ENCODE measurements at regions not wholly inside any gene's neighbourhood (a gene's known extent, or its start where the extent isn't known, plus 50 kb on each side); places are given as distances from the start of the nearest gene placed in this dataset.

GRCh38 chr1:58975888-58976287 lies 192.0 kb upstream of the JUN start:
- no peak overlapping the region for H3K4me3 ChIP-seq (ENCODE audit: control insufficient read depth in 2 of 3, extremely low read depth in 1 of 3, insufficient read depth in 2 of 3, low read depth in 1 of 3, low read length in 3 of 3)
- TF ChIP-seq CTCF (optimal IDR thresholded peaks at IDR 0.05 in 1 of 3, IDR thresholded peaks at IDR 0.05 in 1 of 3, conservative IDR thresholded peaks at IDR 0.05 in 1 of 3; ENCODE audit: extremely low read depth in 1 of 3, insufficient read depth in 2 of 3, low read length in 3 of 3) (no peak), EZH2 (IDR thresholded peaks at IDR 0.05; ENCODE audit: low read length) (no peak)
- FAIRE-seq (peak; percentile 95), DNase-seq (ENCODE audit: low read depth, low spot score) (peak; percentile 46)
- H3K4me2 ChIP-seq (ENCODE audit: control insufficient read depth, extremely low read depth, insufficient read depth, low read depth, low read length), result peak overlapping the region; percentile 39
- dilution Hi-C loops (cut with MboI; ENCODE audit: extremely low pct_ligation_motif_present, low sequenced_read_pairs), result no loop called here
- no peak overlapping the region for H3K27ac ChIP-seq (ENCODE audit: control insufficient read depth, insufficient read depth, low read length)
- peaks cover 12% of the 10 kb centered on the region for H3K4me1 ChIP-seq (ENCODE audit: control insufficient read depth, extremely low read depth, insufficient read depth, low read length)
- no peaks in the 10 kb centered on the region for H3K79me2 ChIP-seq (ENCODE audit: control insufficient read depth, insufficient read depth, low read length)
- H4K20me1 ChIP-seq (ENCODE audit: control insufficient read depth, extremely low read depth, insufficient read depth, low read length), result no peaks in the 10 kb centered on the region
- no peaks in the 10 kb centered on the region for H3K27me3 ChIP-seq (ENCODE audit: control insufficient read depth, extremely low read depth, insufficient read depth, low read length)
- no peaks in the 10 kb centered on the region for H3K9me1 ChIP-seq (ENCODE audit: control insufficient read depth, extremely low read depth, insufficient read depth, low read length)
- H3K9me3 ChIP-seq (ENCODE audit: control insufficient read depth, low read depth, low read length), result no peaks in the 10 kb centered on the region
- H3K9ac ChIP-seq (ENCODE audit: control insufficient read depth, extremely low read depth, insufficient read depth, low read length), result no peak overlapping the region
- no peaks in the 10 kb centered on the region for H3K36me3 ChIP-seq (ENCODE audit: control insufficient read depth in 2 of 2, extremely low read depth in 1 of 2, insufficient read depth in 2 of 2, low read length in 2 of 2)
- H2AFZ ChIP-seq (ENCODE audit: control insufficient read depth, low read length), result no peak overlapping the region

GRCh38 chr1:58976294-58976693 lies 192.4 kb upstream of the JUN start:
- Histone ChIP-seq H3K9me1 (ENCODE audit: control insufficient read depth, extremely low read depth, insufficient read depth, low read length) (no peaks in the 10 kb centered on the region), H3K4me2 (ENCODE audit: control insufficient read depth, extremely low read depth, insufficient read depth, low read depth, low read length) (peak overlapping the region; percentile 39), H3K4me1 (ENCODE audit: control insufficient read depth, extremely low read depth, insufficient read depth, low read length) (peaks cover 12% of the 10 kb centered on the region), H3K27ac (ENCODE audit: control insufficient read depth, insufficient read depth, low read length) (no peak overlapping the region), H3K79me2 (ENCODE audit: control insufficient read depth, insufficient read depth, low read length) (no peaks in the 10 kb centered on the region), H3K9ac (ENCODE audit: control insufficient read depth, extremely low read depth, insufficient read depth, low read length) (no peak overlapping the region), H3K9me3 (ENCODE audit: control insufficient read depth, low read depth, low read length) (no peaks in the 10 kb centered on the region), H3K36me3 (ENCODE audit: control insufficient read depth in 2 of 2, extremely low read depth in 1 of 2, insufficient read depth in 2 of 2, low read length in 2 of 2) (no peaks in the 10 kb centered on the region), H3K27me3 (ENCODE audit: control insufficient read depth, extremely low read depth, insufficient read depth, low read length) (no peaks in the 10 kb centered on the region), H3K4me3 (ENCODE audit: control insufficient read depth in 2 of 3, extremely low read depth in 1 of 3, insufficient read depth in 2 of 3, low read depth in 1 of 3, low read length in 3 of 3) (no peak overlapping the region), H2AFZ (ENCODE audit: control insufficient read depth, low read length) (peak overlapping the region; percentile 21), H4K20me1 (ENCODE audit: control insufficient read depth, extremely low read depth, insufficient read depth, low read length) (no peaks in the 10 kb centered on the region)
- FAIRE-seq, result no peak
- dilution Hi-C loops (cut with MboI; ENCODE audit: extremely low pct_ligation_motif_present, low sequenced_read_pairs), result no loop called here
- DNase-seq (ENCODE audit: low read depth, low spot score), result no peak
- no peak for TF ChIP-seq CTCF (optimal IDR thresholded peaks at IDR 0.05 in 1 of 3, IDR thresholded peaks at IDR 0.05 in 1 of 3, conservative IDR thresholded peaks at IDR 0.05 in 1 of 3; ENCODE audit: extremely low read depth in 1 of 3, insufficient read depth in 2 of 3, low read length in 3 of 3)
- no peak for TF ChIP-seq EZH2 (IDR thresholded peaks at IDR 0.05; ENCODE audit: low read length)
